IgD-negative memory B cell (primary cell): ENCODE measurements at regions not wholly inside any gene's neighbourhood (a gene's known extent, or its start where the extent isn't known, plus 50 kb on each side); places are given as distances from the start of the nearest gene placed in this dataset.

Experiments used
- H3K27ac Mint-ChIP-seq, 3 donors: one replicate each; pipeline ENCODE4 v1.8.0; 2020 to 2022; ENCODE audit warnings: mild to moderate bottlenecking in 3 of 3, mixed read lengths in 3 of 3, moderate library complexity in 1 of 3
- H3K27me3 Mint-ChIP-seq: one replicate; pipeline ENCODE4 v1.8.0; 2021; ENCODE audit warnings: mixed read lengths
- H3K36me3 Mint-ChIP-seq: one replicate; pipeline ENCODE4 v1.8.0; 2020; ENCODE audit warnings: mild to moderate bottlenecking, mixed read lengths
- H3K4me1 Mint-ChIP-seq, 3 donors: one replicate each; pipeline ENCODE4 v1.8.0; 2020 to 2022; ENCODE audit warnings: mixed read lengths in 3 of 3, mild to moderate bottlenecking in 1 of 3
- H3K4me3 Mint-ChIP-seq, 4 donors: one replicate each; pipeline ENCODE4 v1.8.0; 2020 to 2022; ENCODE audit warnings: mild to moderate bottlenecking in 4 of 4, mixed read lengths in 4 of 4, moderate library complexity in 3 of 4
- H3K9me3 Mint-ChIP-seq, 3 donors: one replicate each; pipeline ENCODE4 v1.8.0; 2020 to 2021; ENCODE audit warnings: mixed read lengths in 3 of 3, mild to moderate bottlenecking in 1 of 3

DNA sequence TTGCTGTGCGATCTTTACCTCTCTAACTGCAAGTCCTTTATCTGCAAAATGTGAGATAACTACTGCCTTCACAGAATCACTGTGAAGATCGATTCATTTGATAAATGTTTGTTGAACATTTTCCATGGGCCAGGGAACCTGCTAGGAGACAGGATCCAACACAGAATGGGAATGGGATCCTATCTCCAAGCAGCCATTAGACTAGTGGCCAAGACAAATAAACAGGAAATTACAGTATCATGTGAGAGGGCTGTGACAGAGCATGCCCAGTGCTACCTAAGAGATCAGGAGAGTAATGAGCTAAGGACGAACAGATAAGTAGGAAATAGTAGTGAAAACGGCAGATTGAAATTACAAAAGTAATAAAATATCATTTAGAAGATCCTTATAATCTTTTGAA is 105.7 kb downstream of the GRIN2B start:
- H3K4me3 Mint-ChIP-seq: no peak overlapping the region
- H3K27ac Mint-ChIP-seq: no peak overlapping the region
- H3K36me3 Mint-ChIP-seq: no peaks in the 10 kb centered on the region
- H3K27me3 Mint-ChIP-seq: peaks cover 6% of the 10 kb centered on the region
- no peaks in the 10 kb centered on the region for H3K4me1 Mint-ChIP-seq
- peaks cover 0 to 2% (median 0%) of the 10 kb centered on the region in 3 donors for H3K9me3 Mint-ChIP-seq

DNA sequence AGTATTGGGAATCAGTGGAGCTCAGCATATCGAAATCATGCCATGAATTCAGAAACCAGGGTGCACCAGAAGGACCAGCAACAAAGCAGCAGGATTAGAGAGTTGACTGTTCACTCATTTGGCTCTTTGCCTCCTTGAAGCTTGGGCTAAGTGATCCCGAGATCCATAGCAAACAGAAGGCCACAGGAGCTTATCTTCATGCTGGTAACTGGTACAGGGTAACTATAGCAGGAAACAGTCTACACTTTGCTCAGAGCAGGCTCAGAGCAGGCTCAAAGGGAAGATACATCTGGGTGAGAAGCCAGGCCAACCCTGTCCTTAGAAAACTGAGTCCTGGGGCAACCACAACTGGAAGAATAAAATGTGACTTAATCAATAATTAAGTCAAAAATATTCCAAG is 111.1 kb downstream of the GRIN2B start:
- Mint-ChIP-seq H3K27me3 (peaks cover 9% of the 10 kb centered on the region), H3K4me3 (no peak overlapping the region), H3K36me3 (no peaks in the 10 kb centered on the region), H3K4me1 (no peaks in the 10 kb centered on the region), H3K27ac (no peak overlapping the region), H3K9me3 (no peaks in the 10 kb centered on the region)

DNA sequence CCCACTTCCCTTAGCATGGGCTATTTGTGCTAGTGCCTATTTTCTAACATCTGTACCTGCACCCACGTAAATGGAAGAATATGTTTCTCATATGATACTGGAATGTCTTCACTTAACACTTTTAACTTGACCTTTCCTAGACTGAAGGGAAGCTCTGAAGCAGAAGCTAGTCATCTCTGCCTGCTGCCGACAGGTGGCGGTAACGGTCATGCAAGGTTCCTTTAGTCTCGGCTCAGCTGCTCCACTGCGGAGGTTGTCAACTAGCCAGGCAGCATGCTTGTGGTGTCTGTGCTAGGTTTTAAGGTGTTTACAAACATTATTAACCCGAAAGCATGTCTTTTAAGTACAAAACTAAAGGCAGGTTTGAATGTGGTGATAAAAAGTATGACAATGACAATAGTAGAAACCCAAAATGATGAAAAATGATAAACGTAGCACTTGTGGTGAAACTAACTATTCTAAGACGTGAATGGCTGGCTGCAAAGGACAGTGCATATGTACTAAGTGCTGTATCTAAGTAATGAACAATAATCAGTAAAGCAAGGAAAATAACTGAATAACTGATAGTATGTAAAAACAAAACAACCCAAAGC is 117.2 kb downstream of the GRIN2B start:
- H3K4me3 Mint-ChIP-seq: no peak overlapping the region
- H3K9me3 Mint-ChIP-seq: no peaks in the 10 kb centered on the region
- H3K27me3 Mint-ChIP-seq: peaks cover 14% of the 10 kb centered on the region
- peaks cover 1% of the 10 kb centered on the region for H3K36me3 Mint-ChIP-seq
- no peak overlapping the region for H3K27ac Mint-ChIP-seq
- H3K4me1 Mint-ChIP-seq: peaks cover 0 to 2% (median 2%) of the 10 kb centered on the region in 3 donors

DNA sequence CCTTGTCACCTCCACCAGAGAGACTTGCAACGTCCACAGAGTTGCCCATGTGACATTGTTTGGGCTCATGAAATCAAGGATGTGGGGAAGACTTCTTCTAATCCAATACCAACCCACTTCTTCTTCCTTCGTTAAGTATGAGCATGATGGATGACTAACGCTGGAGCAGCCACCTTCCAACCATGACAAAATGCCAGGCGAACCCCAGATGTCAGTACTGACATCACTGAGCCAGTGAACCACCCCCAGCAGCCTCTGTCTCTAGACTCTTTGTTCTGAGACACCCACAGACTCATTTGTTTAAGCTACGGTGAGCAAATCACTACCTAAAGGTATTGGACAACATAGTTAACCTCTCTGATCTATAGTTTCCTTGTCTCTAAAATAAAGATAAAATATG is 123.7 kb downstream of the GRIN2B start:
- Mint-ChIP-seq H3K36me3 (peaks cover 1% of the 10 kb centered on the region), H3K4me1 (no peaks in the 10 kb centered on the region), H3K27ac (no peak overlapping the region), H3K9me3 (no peaks in the 10 kb centered on the region), H3K4me3 (no peak overlapping the region), H3K27me3 (peaks cover 2% of the 10 kb centered on the region)

DNA sequence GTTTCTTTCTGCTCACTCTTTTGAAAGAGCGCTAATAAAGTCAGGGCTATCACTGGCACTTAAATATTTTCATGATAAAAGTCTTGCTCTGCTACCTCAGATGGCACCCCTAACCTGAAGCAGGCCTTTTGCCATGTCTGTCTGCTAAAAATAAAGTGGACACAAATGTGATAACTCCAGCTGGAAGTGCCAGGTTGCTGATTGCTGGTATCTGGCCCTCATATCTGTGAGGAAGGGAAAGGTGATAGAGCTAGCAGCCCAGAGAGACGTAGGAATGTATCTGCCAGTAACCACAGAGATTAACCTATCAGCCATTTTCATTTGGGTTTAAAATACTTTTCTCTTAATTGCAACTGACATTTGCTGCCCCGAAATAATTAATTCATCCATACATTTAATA is 127.9 kb downstream of the GRIN2B start:
- Mint-ChIP-seq H3K9me3 (peaks cover 0 to 2% (median 0%) of the 10 kb centered on the region in 3 donors), H3K4me3 (no peak overlapping the region), H3K27me3 (no peaks in the 10 kb centered on the region), H3K4me1 (peaks cover 0 to 1% (median 0%) of the 10 kb centered on the region in 3 donors), H3K27ac (no peak overlapping the region), H3K36me3 (no peaks in the 10 kb centered on the region)

DNA sequence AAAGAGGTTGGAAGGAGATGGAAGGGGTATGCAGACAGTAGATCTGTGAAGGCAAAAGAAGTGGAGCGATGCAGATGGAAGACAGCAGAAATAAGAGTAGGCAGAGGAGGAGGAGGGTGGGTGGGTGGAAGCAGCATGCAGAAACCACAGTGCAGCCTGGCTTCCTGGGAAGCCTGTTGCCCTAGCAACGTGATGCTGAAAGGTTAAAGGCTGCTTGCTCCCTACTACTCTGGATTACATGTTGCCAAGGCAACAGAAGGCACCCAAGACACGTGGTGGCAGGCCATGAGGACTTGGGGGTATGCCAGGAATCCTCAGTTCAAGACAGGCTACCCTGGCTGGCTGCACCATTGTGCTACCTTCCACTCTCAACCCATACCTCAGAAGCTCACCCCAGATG is 129.6 kb downstream of the GRIN2B start:
- Mint-ChIP-seq H3K4me1 (peaks cover 0 to 1% (median 0%) of the 10 kb centered on the region in 3 donors), H3K9me3 (peaks cover 0 to 2% (median 0%) of the 10 kb centered on the region in 3 donors)

DNA sequence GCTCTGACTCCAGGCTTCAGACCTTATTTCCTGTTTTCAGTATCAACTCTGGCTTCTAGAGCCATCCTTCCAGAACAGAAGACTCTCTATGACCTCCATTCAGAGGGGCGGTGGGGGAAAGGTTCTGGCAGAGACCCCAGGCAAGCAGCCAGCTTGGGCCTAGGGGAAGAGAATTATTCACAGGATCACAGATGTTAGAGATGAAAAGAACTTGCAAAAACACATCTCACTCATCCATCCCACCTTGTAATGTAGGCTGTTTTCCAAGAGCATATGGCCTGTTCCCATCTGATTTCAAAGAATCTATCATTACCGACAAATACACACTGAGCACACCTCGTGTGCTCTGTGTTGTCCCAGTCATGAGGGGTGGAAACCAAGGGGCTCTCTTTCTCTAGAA is 131.9 kb downstream of the GRIN2B start:
- Mint-ChIP-seq H3K27ac (no peak overlapping the region), H3K4me1 (peaks cover 0 to 1% (median 0%) of the 10 kb centered on the region in 3 donors), H3K9me3 (peaks cover 0 to 2% (median 0%) of the 10 kb centered on the region in 3 donors), H3K36me3 (no peaks in the 10 kb centered on the region), H3K27me3 (peaks cover 4% of the 10 kb centered on the region), H3K4me3 (no peak overlapping the region)

More for the DNA sequence above, 129.6 kb downstream of the GRIN2B start:
- no peak overlapping the region for H3K4me3 Mint-ChIP-seq
- H3K36me3 Mint-ChIP-seq: no peaks in the 10 kb centered on the region
- peaks cover 1% of the 10 kb centered on the region for H3K27me3 Mint-ChIP-seq
- H3K27ac Mint-ChIP-seq: peak overlapping the region in 1 of 3 donors; percentile 28

DNA sequence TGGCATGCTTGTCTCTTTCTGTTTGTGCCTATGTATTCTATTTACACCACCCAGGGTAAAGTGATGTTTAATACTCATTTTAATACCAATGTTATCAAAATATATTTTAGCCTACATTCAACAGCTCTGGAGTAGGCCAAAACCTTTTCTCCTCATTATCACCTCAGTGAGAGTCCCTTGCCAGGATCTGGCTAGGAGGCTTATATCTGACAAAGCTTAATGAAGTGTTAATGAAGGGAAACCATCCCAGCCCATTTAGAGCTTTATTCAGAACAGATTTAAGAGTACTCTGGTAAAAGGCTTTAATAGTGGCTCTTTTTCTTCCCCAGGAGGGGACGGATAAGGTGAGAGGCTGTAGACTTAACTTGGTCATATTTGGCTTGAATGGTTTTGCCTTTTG is 137.6 kb downstream of the GRIN2B start:
- peaks cover 9% of the 10 kb centered on the region for H3K27me3 Mint-ChIP-seq
- H3K36me3 Mint-ChIP-seq: no peaks in the 10 kb centered on the region
- H3K4me3 Mint-ChIP-seq: no peak overlapping the region
- H3K9me3 Mint-ChIP-seq: no peaks in the 10 kb centered on the region
- H3K27ac Mint-ChIP-seq: no peak overlapping the region
- peaks cover 0 to 1% (median 0%) of the 10 kb centered on the region in 3 donors for H3K4me1 Mint-ChIP-seq

DNA sequence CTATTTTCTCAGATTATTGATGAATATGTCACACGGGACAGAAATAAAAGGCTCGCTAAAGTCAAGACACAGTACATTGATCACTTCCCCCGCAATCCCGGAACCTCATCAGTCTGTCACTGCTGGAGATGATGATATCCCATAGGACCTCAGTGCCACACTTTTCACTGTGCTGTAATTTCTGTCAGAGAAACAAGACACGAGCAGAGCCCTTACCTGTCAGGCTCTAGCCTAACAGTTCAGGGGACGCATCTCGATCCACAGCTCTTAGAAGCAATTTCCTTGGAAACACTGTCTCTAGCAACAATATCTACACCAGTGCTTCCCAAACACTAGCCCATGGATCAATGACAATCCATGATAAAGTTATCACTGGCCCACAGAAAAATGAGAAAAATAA is 140.0 kb downstream of the GRIN2B start:
- Mint-ChIP-seq H3K9me3 (no peaks in the 10 kb centered on the region), H3K4me1 (peaks cover 0 to 1% (median 0%) of the 10 kb centered on the region in 3 donors), H3K36me3 (no peaks in the 10 kb centered on the region), H3K27me3 (peaks cover 8% of the 10 kb centered on the region), H3K4me3 (no peak overlapping the region), H3K27ac (no peak overlapping the region)

DNA sequence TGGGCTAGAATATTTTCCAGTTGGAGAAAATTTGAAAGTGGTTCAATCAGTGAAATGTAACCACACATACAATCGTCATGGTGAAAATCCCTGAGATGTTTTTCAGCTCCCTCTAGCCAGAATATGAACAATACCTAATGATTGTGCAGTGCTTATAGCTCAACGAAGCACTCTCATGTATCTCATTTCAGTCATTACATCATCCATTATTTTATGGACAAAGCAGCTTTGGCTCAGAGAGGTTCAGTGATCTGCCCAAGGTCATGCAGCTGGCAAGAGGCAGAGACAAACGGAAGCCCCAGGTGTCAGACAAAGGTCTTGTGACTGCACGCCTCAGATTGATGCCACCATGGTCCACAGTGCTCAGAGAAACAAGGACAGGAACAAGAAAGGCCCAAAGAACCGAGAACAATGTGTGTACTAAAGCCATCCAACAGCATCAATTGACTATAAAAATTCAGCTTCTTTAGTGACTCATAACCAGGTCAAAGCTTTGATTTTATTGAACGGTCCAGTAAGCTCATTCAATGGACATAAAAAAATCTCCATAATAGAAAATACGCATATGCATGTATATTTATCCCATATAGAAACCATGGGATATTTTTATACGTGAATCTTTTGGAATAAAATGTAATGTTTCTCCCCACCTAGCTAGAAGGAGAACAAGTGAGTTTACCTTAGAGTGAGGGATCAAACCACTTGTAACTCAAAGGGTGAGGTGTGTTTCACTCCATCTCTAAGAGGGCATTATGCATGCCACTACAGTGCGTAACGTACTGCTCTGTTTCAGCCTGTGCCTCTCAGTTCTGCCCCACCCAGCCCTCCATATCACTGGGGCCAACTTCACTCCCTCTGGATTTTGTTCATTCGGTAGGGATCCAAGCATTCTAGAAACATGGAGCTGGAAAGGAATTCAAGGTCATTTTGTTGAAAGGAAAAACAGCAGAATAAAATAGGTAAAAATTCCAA is 141.8 kb downstream of the GRIN2B start:
- H3K9me3 Mint-ChIP-seq: no peaks in the 10 kb centered on the region
- H3K27me3 Mint-ChIP-seq: peaks cover 5% of the 10 kb centered on the region
- H3K36me3 Mint-ChIP-seq: no peaks in the 10 kb centered on the region
- no peak overlapping the region for H3K4me3 Mint-ChIP-seq
- H3K27ac Mint-ChIP-seq: no peak overlapping the region
- H3K4me1 Mint-ChIP-seq: peaks cover 0 to 1% (median 0%) of the 10 kb centered on the region in 3 donors

DNA sequence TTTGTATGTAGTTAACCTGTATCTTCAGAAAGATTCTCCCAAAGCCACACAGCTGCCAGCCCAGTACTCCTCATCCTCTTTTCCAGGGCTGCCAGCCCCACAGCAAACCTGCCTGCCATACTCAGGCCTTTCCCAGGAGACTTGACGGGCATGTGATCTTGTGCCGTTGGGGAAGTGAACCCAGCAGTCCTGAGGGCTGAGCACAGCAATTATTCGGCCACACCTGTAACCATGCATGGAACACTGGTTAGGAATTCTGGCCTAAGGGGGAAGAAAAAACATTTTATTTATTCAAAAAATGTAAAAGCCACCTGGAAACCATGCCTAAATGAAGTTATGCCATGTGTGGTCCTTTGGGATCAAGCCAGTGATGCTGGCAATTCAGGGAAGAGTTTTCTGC is 145.3 kb downstream of the GRIN2B start:
- peaks cover 2% of the 10 kb centered on the region for H3K27me3 Mint-ChIP-seq
- H3K4me3 Mint-ChIP-seq: no peak overlapping the region
- no peaks in the 10 kb centered on the region for H3K9me3 Mint-ChIP-seq
- H3K27ac Mint-ChIP-seq: no peak overlapping the region
- H3K36me3 Mint-ChIP-seq: peaks cover 3% of the 10 kb centered on the region
- no peaks in the 10 kb centered on the region for H3K4me1 Mint-ChIP-seq

DNA sequence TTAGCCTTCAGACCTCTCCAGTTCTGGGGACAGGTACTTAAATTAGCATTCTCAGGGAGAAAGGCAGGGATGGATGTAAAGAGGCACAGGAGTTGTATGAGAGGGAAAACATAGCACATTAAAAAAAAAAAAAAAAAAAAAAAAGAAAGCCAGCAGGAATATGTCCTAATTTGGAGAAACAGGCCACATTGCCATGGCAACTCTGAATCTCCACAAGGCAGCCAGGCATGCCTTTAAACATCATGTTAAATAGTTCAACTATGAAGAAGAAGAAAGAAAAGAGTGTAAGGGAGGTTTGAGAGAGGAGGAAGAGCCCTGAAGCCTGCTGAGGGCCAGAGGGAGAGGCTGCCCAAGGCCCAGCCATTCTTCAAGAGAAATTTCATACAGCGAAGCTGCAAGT is 145.8 kb downstream of the GRIN2B start:
- Mint-ChIP-seq H3K9me3 (no peaks in the 10 kb centered on the region), H3K27ac (no peak overlapping the region), H3K4me1 (no peaks in the 10 kb centered on the region), H3K36me3 (peaks cover 3% of the 10 kb centered on the region), H3K27me3 (peaks cover 2% of the 10 kb centered on the region), H3K4me3 (no peak overlapping the region)

DNA sequence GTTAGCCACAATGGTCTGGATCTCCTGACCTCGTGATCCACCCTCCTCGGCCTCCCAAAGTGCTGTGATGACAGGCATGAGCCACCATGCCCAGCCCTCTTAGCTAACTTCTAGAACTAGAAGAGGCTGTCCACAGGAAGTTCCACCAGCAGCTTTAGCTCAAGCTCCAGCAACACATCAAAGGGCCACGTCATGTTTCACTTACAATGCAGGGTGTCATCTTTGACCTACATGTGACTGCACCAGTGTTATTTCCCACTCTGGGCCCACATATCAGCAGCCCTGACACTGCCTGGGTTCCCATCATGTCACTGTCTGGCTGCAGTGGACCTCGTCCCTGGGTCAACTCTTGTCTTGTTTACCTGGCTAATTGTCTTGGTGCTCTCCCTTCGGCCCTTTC is 147.2 kb downstream of the GRIN2B start:
- Mint-ChIP-seq H3K4me1 (no peaks in the 10 kb centered on the region), H3K27me3 (no peaks in the 10 kb centered on the region), H3K4me3 (no peak overlapping the region), H3K36me3 (peaks cover 3% of the 10 kb centered on the region), H3K27ac (no peak overlapping the region), H3K9me3 (no peaks in the 10 kb centered on the region)

DNA sequence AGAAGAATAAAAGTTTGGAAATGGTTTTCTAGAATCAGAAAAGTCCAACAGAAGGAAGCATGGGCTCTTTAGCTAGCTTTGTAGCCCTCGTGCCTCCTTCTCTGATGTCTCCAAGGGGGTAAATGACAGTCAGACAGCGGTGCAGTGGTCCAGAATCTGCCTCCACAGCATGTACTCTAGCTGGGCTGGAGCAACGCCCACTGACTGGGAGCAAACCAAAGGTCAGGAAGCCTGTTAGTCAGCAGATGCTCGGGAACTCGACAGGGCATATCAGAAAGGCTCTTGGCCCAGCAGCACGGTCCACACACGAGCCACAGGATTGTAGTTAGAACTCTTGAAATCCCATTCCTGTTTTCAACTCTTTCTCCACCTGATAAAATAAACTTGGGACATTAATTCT is 164.3 kb downstream of the GRIN2B start:
- peaks cover 0 to 1% (median 0%) of the 10 kb centered on the region in 3 donors for H3K9me3 Mint-ChIP-seq
- H3K27me3 Mint-ChIP-seq: peaks cover 13% of the 10 kb centered on the region
- H3K4me1 Mint-ChIP-seq: no peaks in the 10 kb centered on the region
- no peaks in the 10 kb centered on the region for H3K36me3 Mint-ChIP-seq
- no peak overlapping the region for H3K27ac Mint-ChIP-seq
- no peak overlapping the region for H3K4me3 Mint-ChIP-seq

DNA sequence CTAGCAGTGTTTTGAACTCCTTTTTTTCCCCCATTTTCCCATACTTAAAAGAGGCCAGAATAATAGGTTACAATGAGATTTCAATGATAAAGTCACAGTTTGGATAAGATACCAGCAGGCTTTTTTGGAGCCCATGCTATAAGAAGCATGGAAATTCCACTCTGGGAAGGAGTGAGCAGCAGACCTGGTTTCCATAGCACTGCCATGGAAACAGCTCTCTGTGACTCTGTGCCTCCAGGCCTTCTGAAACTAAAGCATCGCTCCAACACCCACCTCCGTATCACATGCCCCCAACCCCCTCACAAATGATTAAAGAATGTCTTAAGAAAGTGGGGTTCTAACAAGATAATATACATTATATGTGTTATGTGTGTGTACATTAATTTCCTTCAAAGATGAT is 165.0 kb downstream of the GRIN2B start:
- no peaks in the 10 kb centered on the region for H3K36me3 Mint-ChIP-seq

More for the DNA sequence above, 165.0 kb downstream of the GRIN2B start:
- H3K27me3 Mint-ChIP-seq: peaks cover 13% of the 10 kb centered on the region
- peaks cover 0 to 1% (median 0%) of the 10 kb centered on the region in 3 donors for H3K9me3 Mint-ChIP-seq
- H3K4me3 Mint-ChIP-seq: no peak overlapping the region
- H3K4me1 Mint-ChIP-seq: no peaks in the 10 kb centered on the region
- no peak overlapping the region for H3K27ac Mint-ChIP-seq
